Activated CD4-positive, alpha-beta T cell treated with anti-CD3 and anti-CD28 coated beads, Interleukin-2, amount 50 U/mL, for 48 hours (primary cell): ENCODE measurements at regions not wholly inside any gene's neighbourhood (a gene's known extent, or its start where the extent isn't known, plus 50 kb on each side); places are given as distances from the start of the nearest gene placed in this dataset.
"Not testable (repeated sequence)": the region's sequence is repeated elsewhere in the genome, so short reads cannot be mapped to it uniquely, and the experiment has no call there.

Source experiments
- DNase-seq, 2 experiments: peaks; one replicate each; pipeline ENCODE4 v3.0.0-alpha.2; 2020

GRCh38 chr7:81333536-81333935, 414.7 kb upstream of the SEMA3C start:
- no peak for DNase-seq

GRCh38 chr7:81333004-81333403, 414.2 kb upstream of the SEMA3C start:
- no peak for DNase-seq

DNA sequence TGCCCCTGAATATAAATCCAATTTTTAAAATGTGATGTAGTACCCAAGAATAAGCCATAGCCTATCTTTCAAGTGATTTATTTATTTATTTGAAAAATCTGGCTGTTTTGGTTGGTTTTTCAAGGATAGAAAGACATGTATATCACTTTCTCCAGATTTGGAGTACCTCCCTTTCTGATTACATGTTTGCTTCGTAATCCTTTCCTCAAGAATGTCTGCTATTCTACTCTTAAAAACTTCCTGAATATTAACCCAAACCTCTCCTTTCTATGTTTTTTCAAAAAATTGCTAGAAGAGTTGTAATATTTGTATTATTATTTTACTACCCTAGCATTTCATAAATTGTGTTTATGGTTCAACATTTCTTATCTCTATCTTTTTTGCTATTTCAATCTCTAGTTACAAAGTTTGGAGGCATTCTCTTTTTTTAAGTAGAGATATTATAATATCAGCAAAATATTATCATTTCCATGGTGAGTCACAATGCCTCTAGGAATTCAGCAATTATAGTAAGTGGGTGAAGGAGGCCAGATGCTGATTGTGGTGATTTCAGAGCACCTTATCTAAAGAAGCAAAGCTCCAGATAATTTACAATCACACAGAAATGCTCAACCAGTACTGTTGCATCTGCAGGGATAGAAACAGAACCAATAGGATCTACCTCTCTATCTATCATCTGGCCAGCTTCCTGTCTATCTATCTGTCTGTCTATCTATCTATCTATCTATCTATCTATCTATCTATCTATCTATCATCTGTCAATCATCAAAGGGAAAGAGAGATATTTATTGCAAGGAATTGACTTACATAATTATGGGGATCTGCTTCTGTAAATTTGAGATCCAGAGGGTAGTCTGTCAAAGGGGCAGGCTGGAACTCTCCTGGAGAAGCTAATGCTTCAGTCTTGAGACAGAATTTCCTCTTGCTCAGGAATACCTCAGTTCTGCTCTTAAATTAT, 412.5 kb upstream of the SEMA3C start:
- DNase-seq, result no peak

GRCh38 chr7:81330108-81330507, 411.3 kb upstream of the SEMA3C start:
- DNase-seq, result no peak

- DNase-seq, result no peak
These were observed 408.8 kb upstream of the SEMA3C start for GRCh38 chr7:81327468-81328266.

- no peak for DNase-seq
These were observed 403.1 kb upstream of the SEMA3C start for GRCh38 chr7:81321949-81322348.

DNA sequence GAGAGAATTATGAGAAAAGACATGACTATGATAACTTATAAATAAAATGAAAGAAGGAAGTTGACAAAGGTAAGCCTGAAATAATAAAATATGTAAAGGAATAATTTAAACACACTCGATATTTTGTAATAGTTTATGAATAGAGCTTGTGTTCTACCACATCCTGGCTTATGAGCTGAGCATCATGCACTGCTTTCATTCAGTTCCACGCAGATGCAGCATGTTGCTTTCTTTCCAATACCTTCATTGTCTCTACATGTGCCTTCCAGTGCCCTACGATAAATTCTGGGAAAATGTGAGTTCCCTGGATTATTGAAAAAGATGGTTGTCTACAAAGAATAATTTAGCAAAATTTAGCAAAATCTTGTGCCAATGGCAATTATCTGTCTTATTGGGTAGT, 398.9 kb upstream of the SEMA3C start:
- DNase-seq, result no peak

GRCh38 chr7:81308643-81309322, 389.9 kb upstream of the SEMA3C start:
- DNase-seq, result no peak

DNA sequence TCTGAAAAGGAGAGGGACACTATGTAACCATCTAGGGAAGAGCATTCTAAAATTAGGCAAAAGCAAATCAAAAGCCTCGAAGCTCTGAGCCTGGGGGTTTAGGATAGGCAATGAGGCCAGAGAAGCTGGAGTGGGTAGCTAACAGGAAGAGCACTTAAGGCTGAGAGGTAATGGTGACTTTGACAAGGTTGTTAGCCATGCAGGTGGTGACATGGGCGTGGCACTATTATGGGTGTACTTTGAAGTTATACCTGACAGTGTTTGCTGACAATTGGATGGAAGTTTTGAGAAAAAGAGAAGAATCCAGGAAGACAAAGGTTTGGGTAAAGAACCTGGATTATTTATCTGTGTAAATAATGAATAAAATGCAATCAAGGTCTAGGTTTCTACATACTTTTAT, 383.0 kb upstream of the SEMA3C start:
- DNase-seq, result no peak

- no peak for DNase-seq
These were observed 381.9 kb upstream of the SEMA3C start for GRCh38 chr7:81300753-81301152.

- DNase-seq, result no peak
These were observed 380.9 kb upstream of the SEMA3C start for GRCh38 chr7:81299711-81300110.

DNA sequence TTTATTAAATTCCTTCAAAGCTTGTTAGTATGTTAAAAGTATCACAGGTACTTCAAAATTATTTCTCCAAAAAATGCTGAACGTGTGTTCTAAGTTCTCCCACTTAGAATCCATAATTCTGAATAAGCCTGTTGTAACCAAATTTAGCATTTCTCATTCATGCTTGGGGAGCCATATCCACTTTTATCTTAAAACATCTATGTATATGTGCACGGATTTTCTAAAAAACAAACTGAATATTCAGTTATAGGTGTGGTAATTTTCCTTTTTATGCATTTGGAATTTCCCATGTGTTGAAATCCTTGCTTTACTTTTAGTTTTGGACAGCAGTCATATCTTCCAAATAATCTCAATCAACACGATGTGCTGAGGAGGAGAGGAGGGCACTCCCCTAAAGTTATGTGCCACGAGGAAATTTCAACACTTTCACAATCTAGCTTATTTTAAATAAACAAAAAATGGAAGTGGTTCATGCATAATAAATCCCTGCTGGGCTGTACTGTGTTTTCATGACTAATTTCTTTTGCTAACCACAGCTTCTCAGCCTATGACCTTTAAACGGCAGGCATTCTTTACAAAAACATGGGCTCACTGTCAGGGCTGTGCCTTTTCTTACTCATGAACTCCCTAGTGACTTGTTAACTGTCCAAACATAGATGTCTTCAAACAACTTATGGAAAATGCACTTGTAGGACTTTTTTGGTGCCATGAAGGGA, 380.3 kb upstream of the SEMA3C start:
- no peak for DNase-seq

DNA sequence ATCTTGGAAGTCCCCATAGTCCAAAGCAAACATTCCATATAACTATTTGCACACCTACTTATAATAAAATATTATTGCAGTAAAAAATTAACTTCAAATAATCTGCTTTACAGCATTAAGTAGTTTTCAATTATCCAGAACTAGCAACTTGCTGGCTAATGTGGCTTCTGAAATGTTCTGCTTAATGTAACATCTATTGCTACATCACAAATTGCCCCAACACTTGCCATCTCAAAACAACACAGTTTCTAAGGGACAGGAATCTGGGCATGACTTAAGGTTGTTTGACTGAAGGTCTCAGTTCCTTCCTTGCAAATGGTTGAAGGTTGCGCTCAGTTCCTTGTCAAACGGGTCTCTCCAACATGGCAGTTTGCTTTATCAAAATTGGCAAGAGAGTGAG, 378.5 kb upstream of the SEMA3C start:
- no peak for DNase-seq

DNA sequence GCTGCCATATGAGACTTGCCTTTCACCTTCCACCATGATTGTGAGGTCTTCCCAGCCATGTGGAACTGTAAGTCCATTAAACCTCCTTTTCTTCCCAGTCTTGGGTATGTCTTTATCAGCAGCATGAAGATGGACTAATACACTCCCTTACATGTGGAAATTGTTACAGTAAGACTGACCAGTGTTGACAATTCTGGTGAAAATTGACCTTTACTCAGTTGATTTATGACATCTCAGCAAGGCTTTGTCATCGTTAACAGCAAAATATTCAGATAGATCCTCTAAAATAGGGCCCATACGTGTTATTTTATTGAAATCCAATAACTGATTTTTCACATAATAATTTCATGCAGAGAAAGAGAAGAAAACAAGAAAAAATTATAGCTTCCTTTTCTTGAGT, 377.9 kb upstream of the SEMA3C start:
- no peak for DNase-seq

DNA sequence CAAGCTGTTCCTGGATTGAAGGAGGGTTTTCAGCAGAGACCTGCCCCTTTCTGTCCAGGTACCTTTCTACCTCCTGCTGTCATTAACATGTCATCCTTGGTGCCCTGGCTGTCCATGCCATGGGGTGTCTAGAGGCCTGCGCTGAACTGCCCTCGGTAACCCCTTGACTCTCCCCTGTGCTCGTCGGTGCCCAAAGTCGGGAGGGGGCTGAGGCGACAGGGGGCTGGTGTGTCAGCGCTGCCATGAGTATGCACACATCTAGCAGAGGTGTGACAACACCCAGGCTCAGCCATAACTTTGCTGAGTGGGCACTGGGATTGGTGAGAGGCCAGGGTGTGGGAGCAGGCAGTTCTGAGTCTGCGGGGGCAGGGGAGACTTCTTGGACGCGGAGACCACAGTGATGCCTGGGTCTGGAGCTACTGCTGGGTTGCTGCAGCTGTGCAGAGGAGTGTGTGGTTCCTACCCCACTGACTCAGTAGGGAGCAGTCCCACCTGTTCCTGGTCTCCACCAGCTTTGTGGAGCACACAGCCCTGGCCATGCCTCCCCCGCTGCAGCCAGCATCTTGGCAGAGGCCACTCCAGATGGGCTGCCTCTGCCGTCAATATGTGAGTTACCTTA, 376.2 kb upstream of the SEMA3C start:
- no peak for DNase-seq

GRCh38 chr7:81293806-81294205, 375.0 kb upstream of the SEMA3C start:
- DNase-seq, result no peak

GRCh38 chr7:81286754-81287153, 367.9 kb upstream of the SEMA3C start:
- DNase-seq, result not testable (repeated sequence)

GRCh38 chr7:81285142-81285871, 366.5 kb upstream of the SEMA3C start:
- no peak for DNase-seq

- DNase-seq, result no peak
These were observed 365.7 kb upstream of the SEMA3C start for GRCh38 chr7:81284576-81284975.

- no peak for DNase-seq
These were observed 361.7 kb upstream of the SEMA3C start for GRCh38 chr7:81280531-81280930.

DNA sequence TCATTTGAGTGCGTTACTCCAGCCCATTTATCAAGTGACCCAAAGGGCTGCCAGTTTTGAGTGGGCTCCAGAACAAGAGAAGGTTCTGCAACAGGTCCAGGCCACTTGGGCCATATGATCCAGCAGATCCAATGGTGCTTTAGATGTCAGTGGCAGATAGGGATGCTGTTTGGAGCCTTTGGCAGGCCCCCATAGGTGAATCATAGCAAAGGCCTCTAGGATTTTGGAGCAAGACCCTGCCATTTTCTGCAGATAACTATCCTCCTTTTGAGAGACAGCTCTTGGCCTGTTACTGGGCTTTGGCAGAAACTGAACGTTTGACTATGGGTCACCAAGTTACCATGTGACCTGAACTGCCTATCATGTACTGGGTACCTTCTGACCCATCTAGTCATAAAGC, 358.8 kb upstream of the SEMA3C start:
- DNase-seq, result no peak
